Transverse colon (tissue), 4 donors: ENCODE measurements at regions not wholly inside any gene's neighbourhood (a gene's known extent, or its start where the extent isn't known, plus 50 kb on each side); places are given as distances from the start of the nearest gene placed in this dataset.

Experiments used
- DNase-seq: peaks from one replicate; pipeline ENCODE4 v3.0.0-alpha.2; 2019
- H3K27ac ChIP-seq, 4 donors: fragments of 200-600 bp; sonication (generic); 2 replicates each; pipeline ENCODE4 v1.5.1; 2016 to 2018; ENCODE audit warnings: inconsistent platforms in 4 of 4
- H3K27me3 ChIP-seq: fragments of 200-600 bp; sonication (generic); 2 replicates; pipeline ENCODE4 v1.5.1; 2017; ENCODE audit warnings: inconsistent platforms
- H3K36me3 ChIP-seq, 4 donors: fragments of 200-600 bp; sonication (generic); 2 replicates each; pipeline ENCODE4 v1.5.1; 2017 to 2019; ENCODE audit warnings: inconsistent platforms in 4 of 4
- H3K4me1 ChIP-seq, 4 donors: fragments of 200-600 bp; sonication (generic); 2 replicates each; pipeline ENCODE4 v1.5.1; 2017 to 2020; ENCODE audit warnings: inconsistent platforms in 4 of 4
- H3K4me3 ChIP-seq, 4 donors: fragments of 200-600 bp; sonication (generic); 1 replicate in 1 of 4; 2 replicates in 3 of 4; pipeline versions ENCODE4 v1.5.1 to v1.6.1; 2017 to 2019; ENCODE audit warnings: inconsistent platforms in 4 of 4
- H3K9me3 ChIP-seq, 2 donors: fragments of 200-600 bp; sonication (generic); 2 replicates each; pipeline ENCODE4 v1.5.1; 2017 to 2019; ENCODE audit warnings: inconsistent platforms in 2 of 2
- EP300 ChIP-seq: sonication (generic); formaldehyde crosslinking; IDR thresholded peaks from one replicate; pipeline ENCODE4 v1.6.1; 2017; ENCODE audit warnings: antibody characterized with exemption, low read depth
- POLR2A ChIP-seq: fragments of 450-650 bp; IDR thresholded peaks from one replicate; pipeline ENCODE4 v1.6.1; 2016; ENCODE audit warnings: antibody characterized with exemption, mild to moderate bottlenecking, moderate library complexity
- POLR2AphosphoS5 ChIP-seq, 3 donors: sonication (generic); formaldehyde crosslinking; IDR thresholded peaks; one replicate each; pipeline ENCODE4 v1.6.1; 2016; ENCODE audit warnings: antibody characterized with exemption in 3 of 3
- WGBS, 2 donors: methylation state at CpG; one replicate each; pipeline ENCODE4 v1.1.5; 2018; ENCODE audit warnings: low coverage in 1 of 2; 5-methylcytosine and 5-hydroxymethylcytosine counted together
- in situ Hi-C, 4 donors: fragments of 200-750 bp; cut with MboI; loops; one replicate each; pipeline versions ENCODE4 v1.15.0 to v1.15.1; 2017; ENCODE audit warnings: low sequenced_read_pairs in 3 of 4, low pct_ligation_motif_present in 1 of 4, low pct_unique_long_range_greater_than_20kb in 1 of 4
- intact Hi-C: fragments of 100-400 bp; cut with DNase I; formaldehyde crosslinking; loops from one replicate; pipeline ENCODE4 v1.15.1; 2023; ENCODE audit warnings: low total_unique reads
- TF ChIP-seq, protein P1 (sequence below), 5 experiments: fragments of 200-600 bp in 3 of 5; fragments of 450-650 bp in 2 of 5; sonication (generic) in 3 of 5; IDR thresholded peaks; 1 replicate in 2 of 5; 2 replicates in 3 of 5; pipeline ENCODE4 v1.5.1; 2016 to 2017; ENCODE audit warnings: antibody characterized with exemption in 5 of 5, inconsistent platforms in 3 of 5, mild to moderate bottlenecking in 2 of 5, moderate library complexity in 1 of 5

- no peak overlapping the region for H3K4me3 ChIP-seq
- no peak overlapping the region for H3K27ac ChIP-seq
- H3K4me1 ChIP-seq, result no peaks in the 10 kb centered on the region
- H3K9me3 ChIP-seq, result peaks cover 0 to 4% of the 10 kb centered on the region in 2 donors
- no peaks in the 10 kb centered on the region for H3K27me3 ChIP-seq
- in situ Hi-C loops, result no loop called here
- intact Hi-C loops, result no loop called here
- DNase-seq, result no peak
- TF ChIP-seq EP300 (no peak), POLR2AphosphoS5 (IDR thresholded peaks at IDR 0.05) (no peak), POLR2A (no peak)
- TF ChIP-seq, protein P1, sequence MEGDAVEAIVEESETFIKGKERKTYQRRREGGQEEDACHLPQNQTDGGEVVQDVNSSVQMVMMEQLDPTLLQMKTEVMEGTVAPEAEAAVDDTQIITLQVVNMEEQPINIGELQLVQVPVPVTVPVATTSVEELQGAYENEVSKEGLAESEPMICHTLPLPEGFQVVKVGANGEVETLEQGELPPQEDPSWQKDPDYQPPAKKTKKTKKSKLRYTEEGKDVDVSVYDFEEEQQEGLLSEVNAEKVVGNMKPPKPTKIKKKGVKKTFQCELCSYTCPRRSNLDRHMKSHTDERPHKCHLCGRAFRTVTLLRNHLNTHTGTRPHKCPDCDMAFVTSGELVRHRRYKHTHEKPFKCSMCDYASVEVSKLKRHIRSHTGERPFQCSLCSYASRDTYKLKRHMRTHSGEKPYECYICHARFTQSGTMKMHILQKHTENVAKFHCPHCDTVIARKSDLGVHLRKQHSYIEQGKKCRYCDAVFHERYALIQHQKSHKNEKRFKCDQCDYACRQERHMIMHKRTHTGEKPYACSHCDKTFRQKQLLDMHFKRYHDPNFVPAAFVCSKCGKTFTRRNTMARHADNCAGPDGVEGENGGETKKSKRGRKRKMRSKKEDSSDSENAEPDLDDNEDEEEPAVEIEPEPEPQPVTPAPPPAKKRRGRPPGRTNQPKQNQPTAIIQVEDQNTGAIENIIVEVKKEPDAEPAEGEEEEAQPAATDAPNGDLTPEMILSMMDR (IDR thresholded peaks at IDR 0.05), result no peak
- H3K36me3 ChIP-seq, result no peaks in the 10 kb centered on the region
Observed at GRCh38 chr13:62432906-62433305, 1017.3 kb upstream of the PCDH20 start.

- no peaks in the 10 kb centered on the region for H3K9me3 ChIP-seq
- in situ Hi-C loops, result no loop called here
Observed at GRCh38 chr13:62432295-62432694, 1016.6 kb upstream of the PCDH20 start.

DNA sequence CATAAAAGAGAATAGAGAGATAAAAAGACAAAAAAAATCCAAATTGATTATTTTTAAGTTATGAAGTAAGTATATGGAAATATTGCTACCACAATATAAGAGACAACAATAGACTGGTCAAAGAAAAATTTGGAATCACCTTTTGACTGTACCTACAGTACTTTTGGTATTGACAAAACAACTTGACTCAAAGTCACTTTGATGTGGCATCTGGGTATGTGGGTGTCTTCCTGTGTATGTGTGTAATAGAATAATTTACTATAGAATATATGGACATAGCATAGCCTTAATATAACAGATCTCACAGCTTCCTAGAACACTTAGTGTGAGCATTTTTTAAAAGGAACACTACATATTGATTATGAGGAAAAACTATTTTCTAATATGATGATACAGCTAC is 1016.2 kb upstream of the PCDH20 start:
- Histone ChIP-seq H3K27ac (no peak overlapping the region), H3K36me3 (no peaks in the 10 kb centered on the region), H3K9me3 (no peaks in the 10 kb centered on the region), H3K4me1 (no peaks in the 10 kb centered on the region), H3K27me3 (no peaks in the 10 kb centered on the region), H3K4me3 (no peak overlapping the region)
- TF ChIP-seq, protein P1 (IDR thresholded peaks at IDR 0.05), result no peak
- no peak for TF ChIP-seq POLR2A
- TF ChIP-seq POLR2AphosphoS5 (IDR thresholded peaks at IDR 0.05), result no peak
- no peak for TF ChIP-seq EP300
- in situ Hi-C loops, result no loop called here
- intact Hi-C loops, result no loop called here
- no peak for DNase-seq

More at GRCh38 chr13:62432295-62432694, 1016.6 kb upstream of the PCDH20 start:
- TF ChIP-seq EP300 (no peak), POLR2AphosphoS5 (IDR thresholded peaks at IDR 0.05) (no peak), POLR2A (no peak)
- TF ChIP-seq, protein P1 (IDR thresholded peaks at IDR 0.05), result no peak
- DNase-seq, result no peak
- Histone ChIP-seq H3K4me3 (no peak overlapping the region), H3K36me3 (no peaks in the 10 kb centered on the region), H3K4me1 (no peaks in the 10 kb centered on the region), H3K27me3 (no peaks in the 10 kb centered on the region), H3K27ac (no peak overlapping the region)
- WGBS, 2 donors, result 64 to 85% methylated on average over 1 of the region's 1 CpG
- intact Hi-C loops, result no loop called here

DNA sequence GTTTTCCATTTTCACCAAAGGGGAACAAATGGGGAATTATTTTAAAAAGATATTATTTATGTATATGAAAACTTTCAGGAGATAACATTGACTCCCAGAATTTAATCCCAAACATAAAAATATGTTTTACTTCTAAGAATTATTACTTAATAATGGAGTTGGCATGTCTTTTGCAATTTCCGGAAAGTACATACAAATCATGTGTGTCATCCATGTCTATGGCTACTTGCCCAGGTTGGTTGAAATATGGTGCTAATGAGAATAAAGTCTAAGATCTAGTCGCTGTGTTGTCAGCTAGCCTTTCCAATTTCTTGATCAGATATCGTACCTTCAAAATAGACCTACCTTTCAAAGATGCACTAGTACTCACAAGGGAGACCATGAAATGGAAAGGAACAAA is 1003.2 kb upstream of the PCDH20 start:
- intact Hi-C loops (no loop called here), in situ Hi-C loops (no loop called here)
- no peaks in the 10 kb centered on the region for H3K36me3 ChIP-seq
- WGBS, 2 donors, result 81 to 83% methylated on average over 3 of the region's 3 CpGs
- no peaks in the 10 kb centered on the region for H3K9me3 ChIP-seq
- no peak overlapping the region for H3K4me3 ChIP-seq
- no peak overlapping the region for H3K27ac ChIP-seq
- no peaks in the 10 kb centered on the region for H3K4me1 ChIP-seq
- DNase-seq, result no peak
- no peaks in the 10 kb centered on the region for H3K27me3 ChIP-seq
- TF ChIP-seq POLR2AphosphoS5 (IDR thresholded peaks at IDR 0.05) (no peak), EP300 (no peak), POLR2A (no peak)
- TF ChIP-seq, protein P1 (IDR thresholded peaks at IDR 0.05), result no peak
